Smooth muscle cell of the brain vasculature (primary cell): ENCODE measurements at regions not wholly inside any gene's neighbourhood (a gene's known extent, or its start where the extent isn't known, plus 50 kb on each side); places are given as distances from the start of the nearest gene placed in this dataset.

Experiments
- DNase-seq: peaks from one replicate; pipeline ENCODE4 v3.0.0-alpha.2; 2012; ENCODE audit warnings: low read depth, low spot score

DNA sequence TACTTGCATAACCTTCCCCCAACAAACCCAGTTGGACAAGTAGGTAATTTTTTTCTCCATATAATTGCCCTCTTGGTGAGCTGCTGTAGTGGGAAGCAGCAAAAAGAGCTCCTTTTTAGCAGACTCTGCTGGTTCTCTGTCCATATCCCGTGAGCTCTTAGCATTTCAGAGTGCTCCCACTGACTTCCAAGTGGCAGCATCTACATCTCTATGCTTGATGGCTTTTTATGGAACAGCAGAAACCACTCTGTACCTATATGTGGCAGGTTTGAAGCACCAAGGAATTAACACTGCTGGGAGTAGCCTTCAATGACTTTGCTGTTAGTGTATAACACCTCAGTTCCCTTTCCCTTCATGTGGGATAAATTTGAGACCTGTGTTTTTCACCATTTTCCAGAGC, 168.4 kb upstream of the NHS start:
- DNase-seq, result no peak

GRCh38 chrX:17214962-17215361, 160.0 kb upstream of the NHS start:
- DNase-seq, result no peak

- no peak for DNase-seq
Measured at GRCh38 chrX:17226736-17227135, 148.3 kb upstream of the NHS start.

DNA sequence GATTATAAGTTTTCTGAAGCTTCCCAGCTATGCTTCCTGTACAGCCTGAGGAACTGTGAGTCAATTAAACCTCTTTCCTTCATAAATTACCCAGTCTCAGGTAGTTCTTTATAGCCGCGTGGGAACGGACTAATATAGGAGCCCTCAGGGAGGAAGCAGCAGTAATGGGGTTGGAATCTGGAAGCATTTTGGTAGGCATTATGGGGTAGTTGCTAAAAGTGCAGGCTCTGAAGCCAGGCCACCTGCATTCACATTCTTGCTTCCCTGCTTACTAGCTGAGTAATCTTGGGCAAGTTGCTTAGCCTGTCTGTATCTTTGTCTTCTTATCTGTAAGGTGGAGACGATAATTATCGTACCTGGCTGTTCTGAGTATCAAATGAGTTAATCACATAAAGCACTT, 137.9 kb upstream of the NHS start:
- no peak for DNase-seq

GRCh38 chrX:17242470-17242869, 132.5 kb upstream of the NHS start:
- DNase-seq, result peak; percentile 20

DNA sequence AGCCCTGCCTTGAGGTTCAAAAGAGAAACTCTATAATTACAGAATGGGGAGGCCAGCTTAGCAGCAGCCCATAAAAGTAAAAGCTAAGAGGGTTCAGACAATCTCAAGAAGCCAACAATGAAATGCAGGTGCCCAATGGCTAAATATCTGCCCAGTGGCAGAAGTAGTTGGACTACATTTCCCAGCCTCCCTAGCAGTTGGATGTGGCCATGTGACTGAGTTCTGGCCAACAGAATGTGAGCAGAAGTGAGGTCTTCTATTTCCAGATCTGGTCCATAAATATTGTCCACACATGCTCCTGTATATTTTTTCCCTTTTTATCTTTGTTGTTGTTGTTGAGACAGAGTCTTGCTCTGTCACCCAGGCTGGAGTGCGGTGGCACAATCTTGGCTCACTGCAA, 127.9 kb upstream of the NHS start:
- DNase-seq, result no peak

GRCh38 chrX:17262123-17262522, 112.9 kb upstream of the NHS start:
- DNase-seq, result no peak

- no peak for DNase-seq
Measured at GRCh38 chrX:17266136-17266535, 108.9 kb upstream of the NHS start.

GRCh38 chrX:17278961-17279360, 96.0 kb upstream of the NHS start:
- no peak for DNase-seq

DNA sequence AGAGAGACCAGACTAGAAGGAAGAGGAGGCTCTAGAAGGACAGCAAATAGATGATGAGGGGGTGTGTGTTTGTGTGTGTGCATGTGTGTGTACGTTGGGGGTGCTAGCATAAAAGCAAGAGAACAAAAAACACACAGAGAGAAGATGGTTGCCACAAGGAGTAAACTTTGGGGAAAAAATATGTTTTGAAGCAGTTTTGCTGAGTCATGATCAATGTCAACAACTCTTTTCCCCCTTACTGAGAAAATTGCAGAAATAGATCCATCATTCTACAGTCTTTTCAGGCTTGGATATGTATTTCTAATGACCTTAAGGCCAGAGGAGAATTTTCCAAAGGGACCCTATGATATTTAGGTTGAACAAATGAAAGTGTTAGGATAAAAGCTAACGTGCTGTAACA, 89.0 kb upstream of the NHS start:
- no peak for DNase-seq

- no peak for DNase-seq
Measured at GRCh38 chrX:17291171-17291900, 83.7 kb upstream of the NHS start.

GRCh38 chrX:17292111-17292527, 82.9 kb upstream of the NHS start:
- no peak for DNase-seq

DNA sequence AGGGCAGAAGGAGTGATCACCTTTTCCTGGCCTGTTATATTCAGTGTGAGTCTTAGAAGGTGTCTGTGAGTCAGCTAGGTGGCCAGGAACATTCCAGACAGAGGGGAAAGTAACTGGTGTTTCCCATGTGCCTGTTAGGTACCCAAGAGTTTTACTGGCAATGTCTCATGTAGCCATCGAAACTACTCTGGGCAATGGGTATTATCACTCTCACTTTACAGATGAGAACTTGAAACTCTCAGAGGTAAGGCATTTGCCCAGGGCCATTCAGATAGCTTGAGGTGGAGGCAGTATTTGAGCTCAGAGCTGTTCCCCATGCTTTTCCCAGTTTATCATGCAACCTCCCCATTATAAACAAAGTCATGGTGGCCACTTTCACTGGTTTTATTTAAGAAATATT, 80.4 kb upstream of the NHS start:
- DNase-seq, result no peak

DNA sequence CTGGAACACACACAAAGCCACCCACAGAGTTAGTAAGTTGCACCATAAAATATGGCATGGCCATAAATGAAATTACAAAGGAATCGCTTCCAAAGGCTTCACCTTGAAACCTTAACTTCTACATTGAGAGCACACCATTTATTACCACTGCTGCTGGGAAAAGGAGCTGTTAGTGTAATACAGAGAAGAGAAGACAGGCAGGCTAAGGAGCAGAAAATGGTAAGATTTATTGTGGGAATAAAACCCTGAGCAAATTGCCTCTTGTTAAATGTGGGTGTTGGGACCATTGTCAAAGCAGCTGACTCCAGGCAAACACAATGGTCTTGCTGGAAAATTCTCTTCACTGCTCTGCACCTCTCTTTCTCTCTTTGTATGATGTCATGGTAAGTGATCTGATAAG, 79.2 kb upstream of the NHS start:
- no peak for DNase-seq

DNA sequence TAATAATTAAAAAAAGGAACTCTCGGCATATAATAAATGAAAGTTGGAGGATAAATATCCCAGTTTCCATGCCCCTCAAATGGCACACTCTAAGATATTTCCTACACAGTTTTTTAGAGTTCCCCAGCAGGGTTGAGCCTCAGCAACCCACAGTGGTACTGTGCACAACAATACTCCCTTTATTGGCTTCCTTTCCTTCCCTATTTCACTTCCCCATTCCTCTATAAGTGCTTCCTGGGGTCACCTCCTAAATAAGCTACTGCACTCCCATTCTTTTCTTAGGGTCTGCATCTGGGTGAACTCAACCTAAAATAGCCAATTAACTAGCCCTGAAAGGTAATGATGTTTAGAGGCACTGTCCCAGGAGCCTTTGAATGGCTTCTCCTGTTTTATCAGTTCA, 76.4 kb upstream of the NHS start:
- DNase-seq, result no peak

DNA sequence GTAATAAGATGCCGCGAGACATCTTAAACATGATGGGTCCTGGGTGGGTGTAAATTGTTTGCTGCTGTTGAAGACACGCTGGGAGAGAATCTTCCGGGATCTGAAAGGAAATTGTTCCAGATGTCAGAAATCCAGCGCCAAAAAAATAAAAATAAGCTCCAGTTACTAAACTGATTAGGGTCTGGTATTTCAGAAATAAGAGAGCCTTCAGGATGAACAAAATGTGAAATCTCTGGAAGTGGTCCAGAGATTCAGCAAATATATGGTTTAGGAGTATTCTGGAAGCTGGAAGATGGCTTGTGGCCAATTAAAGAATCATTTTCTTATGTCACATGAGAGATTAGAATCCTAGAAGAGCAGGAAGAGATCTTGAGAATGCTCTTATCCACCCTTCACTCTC, 75.8 kb upstream of the NHS start:
- no peak for DNase-seq

DNA sequence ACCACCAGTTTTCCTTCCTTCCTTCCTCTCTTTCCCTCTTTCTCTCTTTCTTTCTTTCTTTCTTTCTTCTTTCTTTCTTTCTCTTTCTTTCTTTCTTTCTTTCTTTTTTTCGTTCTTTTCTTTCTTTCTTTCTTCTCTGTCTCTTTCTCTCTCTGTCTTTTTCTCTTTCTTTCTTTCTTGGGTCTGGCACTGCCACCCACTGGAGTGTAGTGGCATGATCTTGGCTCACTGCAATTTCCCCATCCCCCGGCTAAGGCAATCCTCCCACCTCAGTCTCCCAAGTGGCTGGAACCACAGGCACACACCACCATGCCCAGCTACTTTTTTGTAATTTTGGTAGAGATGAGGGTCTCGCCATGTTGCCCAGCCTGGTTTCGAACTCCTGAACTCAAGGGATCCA, 51.6 kb upstream of the NHS start:
- DNase-seq, result no peak
